ENCODE measurements at regions not wholly inside any gene's neighbourhood (a gene's known extent, or its start where the extent isn't known, plus 50 kb on each side); places are given as distances from the start of the nearest gene placed in this dataset.
"Not testable (repeated sequence)": the region's sequence is repeated elsewhere in the genome, so short reads cannot be mapped to it uniquely, and the experiment has no call there.

DNA sequence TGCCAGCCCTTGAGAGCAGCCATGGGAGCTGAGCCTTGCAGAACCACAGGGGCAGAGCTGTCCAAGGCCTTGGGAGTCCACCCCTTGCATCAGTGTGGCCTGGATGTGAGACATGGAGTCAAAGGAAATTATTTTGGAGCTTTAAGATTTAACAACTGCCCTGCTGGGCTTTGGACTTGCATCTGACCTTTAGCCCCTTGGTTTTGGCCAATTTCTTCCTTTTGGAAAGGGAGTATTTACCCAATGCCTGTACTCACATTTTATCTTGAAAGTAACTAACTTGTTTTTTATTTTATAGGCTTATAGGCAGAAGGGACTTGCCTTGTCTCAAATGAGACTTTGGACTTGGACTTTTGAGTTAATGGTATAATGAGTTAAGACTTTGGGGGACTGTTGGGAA lies 92.7 kb downstream of the EHF start:
- H3K27ac Mint-ChIP-seq, result not testable (repeated sequence)
- peaks cover 20% of the 10 kb centered on the region for H3K9me3 Mint-ChIP-seq

More for the DNA sequence above, 92.7 kb downstream of the EHF start:
- ATAC-seq, H3K27me3 Mint-ChIP-seq, H3K4me3 Mint-ChIP-seq, H3K4me1 Mint-ChIP-seq: not testable (repeated sequence)
- peaks cover 10% of the 10 kb centered on the region for H3K36me3 Mint-ChIP-seq
